H1 (cell line): ENCODE measurements at regions not wholly inside any gene's neighbourhood (a gene's known extent, or its start where the extent isn't known, plus 50 kb on each side); places are given as distances from the start of the nearest gene placed in this dataset.

Source experiments
- CTCF ChIA-PET: fragments of 300-600 bp; sonication (Branson Sonifier 250); formaldehyde crosslinking; loops from one replicate; lab custom pipeline; 2021; ENCODE audit not compliant: partially characterized antibody; lab: Charles Lee
- POLR2A ChIA-PET: fragments of 300-600 bp; sonication (Branson Sonifier 250); formaldehyde crosslinking; loops from one replicate; lab custom pipeline; 2021; ENCODE audit warnings: inconsistent platforms; ENCODE audit not compliant: partially characterized antibody; lab: Charles Lee
- DNase-seq, 2 experiments: peaks; one replicate each; pipeline versions ENCODE4 v3.0.0 to v3.0.0-alpha.2; 2010 to 2022; ENCODE audit warnings: low spot score in 2 of 2, low read depth in 1 of 2, mixed read lengths in 1 of 2
- FAIRE-seq: peaks from 2 replicates; lab custom pipeline; 2011; peaks lifted over from hg19 to GRCh38; lab: Jason Lieb, UNC
- H2AFZ ChIP-seq: 2 replicates; pipeline ENCODE4 v1.8.1; 2012; ENCODE audit warnings: low read length, inconsistent platforms
- H2AK5ac ChIP-seq: 2 replicates; pipeline ENCODE4 v1.6.1; 2013; ENCODE audit warnings: low read depth, low read length
- H2BK120ac ChIP-seq: replicated peaks from 2 replicates; pipeline ENCODE3; 2013; ENCODE audit warnings: low read depth, low read length, inconsistent platforms
- H2BK12ac ChIP-seq: 2 replicates; pipeline ENCODE4 v1.6.1; 2013; ENCODE audit warnings: low read depth, low read length
- H2BK15ac ChIP-seq: 2 replicates; pipeline ENCODE4 v1.6.1; 2013; ENCODE audit warnings: low read length
- H2BK20ac ChIP-seq: 2 replicates; pipeline ENCODE4 v1.6.1; 2013; ENCODE audit warnings: low read length
- H2BK5ac ChIP-seq: 2 replicates; pipeline ENCODE4 v1.6.1; 2013; ENCODE audit warnings: low read depth, low read length
- H3K14ac ChIP-seq: 2 replicates; pipeline ENCODE4 v1.6.1; 2013; ENCODE audit warnings: inconsistent platforms; ENCODE audit not compliant: insufficient read length
- H3K18ac ChIP-seq: 2 replicates; pipeline ENCODE4 v1.6.1; 2013; ENCODE audit warnings: low read length; ENCODE audit errors: extremely low read depth
- H3K23ac ChIP-seq: 2 replicates; pipeline ENCODE4 v1.6.1; 2013; ENCODE audit warnings: inconsistent platforms; ENCODE audit not compliant: insufficient read length
- H3K23me2 ChIP-seq: 2 replicates; pipeline ENCODE4 v1.6.1; 2013; ENCODE audit warnings: low read depth, low read length
- H3K27ac ChIP-seq: 2 replicates; pipeline ENCODE4 v1.6.1; 2011; ENCODE audit warnings: low read depth, low read length, inconsistent platforms
- H3K27me3 ChIP-seq, 4 experiments: replicated peaks in 1 of 4; 1 replicate in 1 of 4; 2 replicates in 3 of 4; pipeline versions ENCODE4 v1.6.1 to v1.8.1; 2011 to 2013; ENCODE audit warnings: low read length in 3 of 4, mild to moderate bottlenecking in 3 of 4, inconsistent platforms in 2 of 4, mixed read lengths in 2 of 4, moderate library complexity in 1 of 4; ENCODE audit not compliant: control insufficient read depth in 3 of 4, insufficient read depth in 3 of 4; ENCODE audit errors: extremely low read depth in 1 of 4
- H3K36me3 ChIP-seq, 4 experiments: 2 replicates each; pipeline versions ENCODE4 v1.6.1 to v1.8.1; 2011 to 2013; ENCODE audit warnings: mild to moderate bottlenecking in 4 of 4, low read length in 3 of 4, moderate library complexity in 2 of 4, control low read depth in 1 of 4, inconsistent platforms in 1 of 4; ENCODE audit not compliant: insufficient read depth in 4 of 4, control insufficient read depth in 2 of 4
- H3K4ac ChIP-seq: replicated peaks from 2 replicates; pipeline ENCODE3; 2013; ENCODE audit warnings: low read length, low read depth, mixed read lengths, inconsistent platforms; ENCODE audit not compliant: insufficient read length
- H3K4me1 ChIP-seq, 4 experiments: replicated peaks in 1 of 4; 1 replicate in 1 of 4; 2 replicates in 3 of 4; pipeline versions ENCODE4 v1.6.1 to v1.8.1; 2011 to 2013; ENCODE audit warnings: low read length in 3 of 4, inconsistent platforms in 2 of 4, mixed read lengths in 1 of 4; ENCODE audit not compliant: insufficient read depth in 4 of 4, control insufficient read depth in 3 of 4
- H3K4me2 ChIP-seq, 2 experiments: 2 replicates each; pipeline versions ENCODE4 v1.6.1 to v1.8.1; 2011 to 2013; ENCODE audit warnings: low read depth in 2 of 2, low read length in 2 of 2, control low read depth in 1 of 2, inconsistent platforms in 1 of 2, mild to moderate bottlenecking in 1 of 2; ENCODE audit not compliant: insufficient read depth in 1 of 2
- H3K4me3 ChIP-seq, 4 experiments: fragments of 200-600, 300-600 bp in 1 of 4; sonication (generic), shearing (Covaris generic), sonication (Bioruptor Twin) in 1 of 4; 2 replicates each; pipeline versions ENCODE4 v1.5.1 to v1.8.1; 2011 to 2016; ENCODE audit warnings: low read length in 4 of 4, low read depth in 3 of 4, control low read depth in 2 of 4, inconsistent platforms in 2 of 4, mild to moderate bottlenecking in 2 of 4, mixed read lengths in 1 of 4, moderate library complexity in 1 of 4; ENCODE audit not compliant: insufficient read depth in 2 of 4; ENCODE audit errors: extremely low read depth in 1 of 4
- H3K56ac ChIP-seq: replicated peaks from 2 replicates; pipeline ENCODE3; 2013; ENCODE audit warnings: low read depth, mild to moderate bottlenecking, mixed read lengths, low read length, inconsistent platforms; ENCODE audit not compliant: insufficient read length
- H3K79me1 ChIP-seq: 2 replicates; pipeline ENCODE4 v1.6.1; 2013; ENCODE audit warnings: low read depth, low read length, control low read depth
- H3K79me2 ChIP-seq, 2 experiments: 2 replicates each; pipeline versions ENCODE4 v1.6.1 to v1.8.1; 2012 to 2013; ENCODE audit warnings: low read length in 2 of 2, mild to moderate bottlenecking in 2 of 2, inconsistent platforms in 1 of 2; ENCODE audit not compliant: insufficient read depth in 2 of 2, control insufficient read depth in 1 of 2
- H3K9ac ChIP-seq, 4 experiments: replicated peaks in 1 of 4; 1 replicate in 1 of 4; 2 replicates in 3 of 4; pipeline versions ENCODE4 v1.6.1 to v1.8.1; 2011 to 2013; ENCODE audit warnings: low read depth in 3 of 4, low read length in 3 of 4, control low read depth in 2 of 4, mild to moderate bottlenecking in 2 of 4, moderate library complexity in 2 of 4, inconsistent platforms in 1 of 4; ENCODE audit errors: extremely low read depth in 1 of 4
- H3K9me3 ChIP-seq, 2 experiments: 2 replicates each; pipeline versions ENCODE4 v1.6.1 to v1.8.1; 2012 to 2013; ENCODE audit warnings: mild to moderate bottlenecking in 2 of 2, moderate library complexity in 2 of 2, control low read depth in 1 of 2, inconsistent platforms in 1 of 2, low read depth in 1 of 2, low read length in 1 of 2, mixed read lengths in 1 of 2; ENCODE audit not compliant: insufficient read depth in 2 of 2
- H4K20me1 ChIP-seq, 2 experiments: replicated peaks in 1 of 2; 2 replicates each; pipeline versions ENCODE3 to v1.8.1; 2011 to 2013; ENCODE audit warnings: inconsistent platforms in 2 of 2, low read length in 2 of 2, mild to moderate bottlenecking in 1 of 2; ENCODE audit not compliant: insufficient read depth in 2 of 2, control insufficient read depth in 1 of 2
- H4K5ac ChIP-seq: 2 replicates; pipeline ENCODE4 v1.6.1; 2013; ENCODE audit warnings: low read length, low read depth, mixed read lengths, inconsistent platforms; ENCODE audit not compliant: insufficient read length
- H4K8ac ChIP-seq: 2 replicates; pipeline ENCODE4 v1.8.0; 2013; ENCODE audit warnings: mild to moderate bottlenecking, moderate library complexity, low read length, inconsistent platforms; ENCODE audit not compliant: insufficient read depth; ENCODE audit errors: extremely low read depth
- H4K91ac ChIP-seq: replicated peaks from 2 replicates; pipeline ENCODE3; 2013; ENCODE audit warnings: low read length, mixed read lengths, inconsistent platforms; ENCODE audit not compliant: insufficient read length
- BRCA1 ChIP-seq: IDR thresholded peaks from 2 replicates; pipeline ENCODE4 v1.6.1; 2012; ENCODE audit warnings: low read depth, low read length, improper control_type of control experiment
- CHD2 ChIP-seq: IDR thresholded peaks from 2 replicates; pipeline ENCODE4 v1.6.1; 2012; ENCODE audit warnings: low read length, improper control_type of control experiment
- CREB1 ChIP-seq: IDR thresholded peaks from 2 replicates; pipeline ENCODE4 v1.6.1; 2012; ENCODE audit warnings: inconsistent platforms
- CTBP2 ChIP-seq: IDR thresholded peaks from 2 replicates; pipeline ENCODE4 v1.7.0; 2011; ENCODE audit warnings: borderline replicate concordance, mild to moderate bottlenecking, moderate library complexity, mixed read lengths, low read length; ENCODE audit not compliant: insufficient read depth, insufficient read length
- E2F6 ChIP-seq: IDR thresholded peaks from 2 replicates; pipeline ENCODE4 v1.6.1; 2012; ENCODE audit warnings: inconsistent platforms
- JUN ChIP-seq: IDR thresholded peaks from 2 replicates; pipeline ENCODE4 v1.6.1; 2011; ENCODE audit warnings: low read depth, mild to moderate bottlenecking, improper control_type of control experiment, low read length
- JUND ChIP-seq: IDR thresholded peaks from 2 replicates; pipeline ENCODE4 v1.6.1; 2011; ENCODE audit warnings: mild to moderate bottlenecking, improper control_type of control experiment, low read length
- KDM4A ChIP-seq: IDR thresholded peaks from one replicate; pipeline ENCODE4 v1.7.1; 2012; ENCODE audit warnings: low read depth, mild to moderate bottlenecking, moderate library complexity, low read length, inconsistent platforms; ENCODE audit not compliant: severe bottlenecking
- MAX ChIP-seq: IDR thresholded peaks from 2 replicates; pipeline ENCODE4 v1.6.1; 2012; ENCODE audit warnings: inconsistent platforms
- POLR2A ChIP-seq, 2 experiments: IDR thresholded peaks; 1 replicate in 1 of 2; 2 replicates in 1 of 2; pipeline ENCODE4 v1.6.1; 2011; ENCODE audit warnings: low read depth in 2 of 2, low read length in 2 of 2, mild to moderate bottlenecking in 2 of 2; ENCODE audit errors: control extremely low read depth in 1 of 2
- RAD21 ChIP-seq, 2 experiments: IDR thresholded peaks in 1 of 2; conservative IDR thresholded peaks in 1 of 2; 2 replicates each; pipeline ENCODE4 v1.6.1; 2011; ENCODE audit warnings: low read depth in 2 of 2, low read length in 2 of 2, improper control_type of control experiment in 1 of 2, inconsistent platforms in 1 of 2, mild to moderate bottlenecking in 1 of 2, moderate library complexity in 1 of 2
- RNF2 ChIP-seq: fragments of 200-900, 300-1000 bp; sonication (generic); IDR thresholded peaks from 2 replicates; pipeline ENCODE4 v1.7.1; 2016; ENCODE audit warnings: borderline replicate concordance, low read depth, mild to moderate bottlenecking, antibody characterized with exemption, low read length; ENCODE audit not compliant: poor library complexity, severe bottlenecking; ENCODE audit errors: missing control alignments
- SP2 ChIP-seq: IDR thresholded peaks from 2 replicates; pipeline ENCODE4 v1.6.1; 2012; ENCODE audit warnings: mild to moderate bottlenecking, low read length, inconsistent platforms
- TCF12 ChIP-seq: IDR thresholded peaks from 2 replicates; pipeline ENCODE4 v1.6.1; 2011; ENCODE audit warnings: low read depth, mild to moderate bottlenecking, low read length
- YY1 ChIP-seq: IDR thresholded peaks from 2 replicates; pipeline ENCODE4 v1.6.1; 2011; ENCODE audit warnings: low read depth, mild to moderate bottlenecking, low read length
- WGBS, 2 experiments: shearing (Covaris generic) in 1 of 2; methylation state at CpG; one replicate each; pipeline versions ENCODE4 v1.1.6 to v1.1.7; 2013 to 2015; ENCODE audit warnings: low lambda C conversion rate in 2 of 2, mixed read lengths in 2 of 2, inconsistent platforms in 1 of 2, low coverage in 1 of 2, missing lambda C conversion rate in 1 of 2; ENCODE audit not compliant: insufficient replicate concordance in 2 of 2, insufficient coverage in 1 of 2, insufficient read length in 1 of 2; ENCODE audit errors: extremely low coverage in 1 of 2, missing lambda C conversion rate in 1 of 2; 5-methylcytosine and 5-hydroxymethylcytosine counted together

- ChIA-PET CTCF (interaction anchor here (1.3 kb wide), 1 partner anchor 16 kb away, joined by 5 read pairs; no protein-coding TSS in a partner anchor), POLR2A (no interaction called here)
- Histone ChIP-seq H3K9ac (no peak overlapping the region), H2BK15ac (no peak overlapping the region), H3K79me1 (no peaks in the 10 kb centered on the region), H2BK5ac (no peak overlapping the region), H3K4ac (no peak overlapping the region), H4K91ac (no peak overlapping the region), H3K27me3 (no peaks in the 10 kb centered on the region), H3K14ac (no peak overlapping the region), H3K18ac (no peak overlapping the region), H3K4me3 (no peak overlapping the region), H2BK12ac (no peak overlapping the region), H3K4me1 (no peaks in the 10 kb centered on the region), H2AK5ac (no peak overlapping the region), H3K4me2 (no peak overlapping the region), H2BK120ac (no peak overlapping the region), H2AFZ (0 out of 2 replicates have a peak overlapping the region, but pooled peaks have one; percentile 31), H4K20me1 (no peaks in the 10 kb centered on the region), H3K23ac (no peak overlapping the region), H3K36me3 (no peaks in the 10 kb centered on the region; a peak in 1 of 8 replicates), H2BK20ac (no peak overlapping the region), H3K9me3 (no peaks in the 10 kb centered on the region), H3K79me2 (no peaks in the 10 kb centered on the region), H3K56ac (no peak overlapping the region), H4K8ac (no peak overlapping the region), H3K27ac (no peak overlapping the region), H4K5ac (no peak overlapping the region), H3K23me2 (no peaks in the 10 kb centered on the region)
- FAIRE-seq (no peak), DNase-seq (no peak)
- WGBS, 2 experiments, result 82% methylated on average over 2 of the region's 2 CpGs; no CpG with 5 or more reads in 1 of the 2 experiments
- TF ChIP-seq BRCA1 (no peak), TCF12 (no peak), CHD2 (no peak), RNF2 (no peak), CTBP2 (no peak), RAD21 (IDR thresholded peaks at IDR 0.05 in 1 of 2, conservative IDR thresholded peaks at IDR 0.05 in 1 of 2; ENCODE audit: low read depth in 2 of 2, low read length in 2 of 2) (no peak), POLR2A (IDR thresholded peaks at IDR 0.05; ENCODE audit: control extremely low read depth in 1 of 2, low read depth in 2 of 2, low read length in 2 of 2) (no peak), E2F6 (no peak), MAX (no peak), JUN (no peak), KDM4A (no peak), JUND (no peak), YY1 (no peak), SP2 (no peak), CREB1 (no peak)
Measured at GRCh38 chr6:142521791-142522190, 220.0 kb downstream of the ADGRG6 start.
